IPS DF 6.9 (cell line): ENCODE measurements at regions not wholly inside any gene's neighbourhood (a gene's known extent, or its start where the extent isn't known, plus 50 kb on each side); places are given as distances from the start of the nearest gene placed in this dataset.

Source experiments
- DNase-seq: peaks from one replicate; pipeline ENCODE4 v3.0.0-alpha.2; 2013; ENCODE audit warnings: low read depth, low spot score
- H3K27ac ChIP-seq: one replicate; pipeline ENCODE4 v1.5.1; 2013; ENCODE audit warnings: low read length, control low read depth
- H3K27me3 ChIP-seq: 2 replicates; pipeline ENCODE4 v1.6.1; 2013; ENCODE audit warnings: mild to moderate bottlenecking, low read length; ENCODE audit not compliant: control insufficient read depth, insufficient read depth
- H3K36me3 ChIP-seq: 2 replicates; pipeline ENCODE4 v1.6.1; 2013; ENCODE audit warnings: low read length; ENCODE audit not compliant: control insufficient read depth, insufficient read depth
- H3K4me1 ChIP-seq: 2 replicates; pipeline ENCODE4 v1.6.1; 2013; ENCODE audit warnings: low read length; ENCODE audit not compliant: control insufficient read depth, insufficient read depth
- H3K4me3 ChIP-seq: 2 replicates; pipeline ENCODE4 v1.5.1; 2013; ENCODE audit warnings: mild to moderate bottlenecking, low read length
- H3K9me3 ChIP-seq: 2 replicates; pipeline ENCODE4 v1.6.1; 2013; ENCODE audit warnings: low read length, inconsistent platforms; ENCODE audit not compliant: control insufficient read depth, insufficient read depth
- WGBS: extraction: QIAGEN DNeasy Blood & Tissue Kit; methylation state at CpG from one replicate; pipeline ENCODE4 v1.1.7; 2013; ENCODE audit warnings: mixed read lengths, missing lambda C conversion rate; ENCODE audit not compliant: insufficient read length, insufficient coverage; 5-methylcytosine and 5-hydroxymethylcytosine counted together

- DNase-seq, result no peak
- H3K9me3 ChIP-seq, result no peaks in the 10 kb centered on the region
These were observed 110.7 kb upstream of the IL12B start for GRCh38 chr5:159440968-159441367.

GRCh38 chr5:159441441-159441840 lies 111.2 kb upstream of the IL12B start:
- peak; percentile 20 for DNase-seq
- no CpG with 5 or more reads among the region's 3 CpGs for WGBS
- Histone ChIP-seq H3K27me3 (no peaks in the 10 kb centered on the region), H3K27ac (no peak overlapping the region), H3K4me3 (no peak overlapping the region), H3K36me3 (no peaks in the 10 kb centered on the region), H3K4me1 (no peaks in the 10 kb centered on the region), H3K9me3 (no peaks in the 10 kb centered on the region)

More at GRCh38 chr5:159440968-159441367, 110.7 kb upstream of the IL12B start:
- Histone ChIP-seq H3K36me3 (no peaks in the 10 kb centered on the region), H3K27ac (no peak overlapping the region), H3K4me3 (no peak overlapping the region), H3K4me1 (no peaks in the 10 kb centered on the region), H3K27me3 (no peaks in the 10 kb centered on the region)
- WGBS, result no CpG with 5 or more reads among the region's 4 CpGs

GRCh38 chr5:159442206-159442850 lies 112.0 kb upstream of the IL12B start:
- no CpG with 5 or more reads among the region's 12 CpGs for whole genome bisulfite sequencing
- Histone ChIP-seq H3K27ac (no peak overlapping the region), H3K4me1 (no peaks in the 10 kb centered on the region)

GRCh38 chr5:159444441-159445082 lies 114.3 kb upstream of the IL12B start:
- Histone ChIP-seq H3K4me1 (no peaks in the 10 kb centered on the region), H3K9me3 (no peaks in the 10 kb centered on the region), H3K4me3 (no peak overlapping the region), H3K27ac (no peak overlapping the region), H3K36me3 (no peaks in the 10 kb centered on the region), H3K27me3 (no peaks in the 10 kb centered on the region)
- WGBS, result 100% methylated on average over 1 of the region's 6 CpGs
- peak; percentile 18 for DNase-seq

More at GRCh38 chr5:159442206-159442850, 112.0 kb upstream of the IL12B start:
- Histone ChIP-seq H3K4me3 (no peak overlapping the region), H3K9me3 (no peaks in the 10 kb centered on the region), H3K27me3 (no peaks in the 10 kb centered on the region), H3K36me3 (no peaks in the 10 kb centered on the region)
- peak; percentile 11 for DNase-seq

- Histone ChIP-seq H3K9me3 (no peaks in the 10 kb centered on the region), H3K27me3 (no peaks in the 10 kb centered on the region), H3K4me3 (no peak overlapping the region), H3K4me1 (no peaks in the 10 kb centered on the region), H3K36me3 (no peaks in the 10 kb centered on the region), H3K27ac (no peak overlapping the region)
- WGBS, result no CpG with 5 or more reads among the region's 1 CpG
- DNase-seq, result no peak
These were observed 116.8 kb upstream of the IL12B start for GRCh38 chr5:159447116-159447515.

- H3K4me3 ChIP-seq, result no peak overlapping the region
- no peak for DNase-seq
- WGBS, result no CpG with 5 or more reads among the region's 5 CpGs
- H3K27ac ChIP-seq, result no peak overlapping the region
- H3K27me3 ChIP-seq, result no peaks in the 10 kb centered on the region
- H3K36me3 ChIP-seq, result no peaks in the 10 kb centered on the region
- no peaks in the 10 kb centered on the region for H3K4me1 ChIP-seq
- H3K9me3 ChIP-seq, result no peaks in the 10 kb centered on the region
These were observed 118.6 kb upstream of the IL12B start for GRCh38 chr5:159448841-159449407.

- Histone ChIP-seq H3K36me3 (no peaks in the 10 kb centered on the region), H3K9me3 (no peaks in the 10 kb centered on the region), H3K27me3 (no peaks in the 10 kb centered on the region), H3K27ac (no peak overlapping the region), H3K4me3 (no peak overlapping the region), H3K4me1 (no peaks in the 10 kb centered on the region)
- no peak for DNase-seq
- no CpG with 5 or more reads among the region's 7 CpGs for WGBS
These were observed 119.6 kb upstream of the IL12B start for GRCh38 chr5:159449925-159450324.

GRCh38 chr5:159450417-159450816 lies 120.1 kb upstream of the IL12B start:
- Histone ChIP-seq H3K27me3 (no peaks in the 10 kb centered on the region), H3K36me3 (no peaks in the 10 kb centered on the region), H3K4me3 (no peak overlapping the region), H3K27ac (no peak overlapping the region), H3K4me1 (no peaks in the 10 kb centered on the region), H3K9me3 (no peaks in the 10 kb centered on the region)
- no CpG with 5 or more reads among the region's 4 CpGs for WGBS
- no peak for DNase-seq

GRCh38 chr5:159451197-159452052 lies 121.1 kb upstream of the IL12B start:
- no peak overlapping the region for H3K27ac ChIP-seq
- DNase-seq, result no peak
- no peaks in the 10 kb centered on the region for H3K4me1 ChIP-seq
- H3K36me3 ChIP-seq, result no peaks in the 10 kb centered on the region
- H3K9me3 ChIP-seq, result no peaks in the 10 kb centered on the region
- no peak overlapping the region for H3K4me3 ChIP-seq
- no peaks in the 10 kb centered on the region for H3K27me3 ChIP-seq
- no CpG with 5 or more reads among the region's 13 CpGs for WGBS

GRCh38 chr5:159452480-159453167 lies 122.3 kb upstream of the IL12B start:
- H3K27me3 ChIP-seq, result no peaks in the 10 kb centered on the region
- no CpG with 5 or more reads among the region's 11 CpGs for WGBS
- no peak overlapping the region for H3K4me3 ChIP-seq
- no peak for DNase-seq
- no peaks in the 10 kb centered on the region for H3K9me3 ChIP-seq
- H3K27ac ChIP-seq, result no peak overlapping the region
- H3K36me3 ChIP-seq, result no peaks in the 10 kb centered on the region
- no peaks in the 10 kb centered on the region for H3K4me1 ChIP-seq
